Spleen (tissue), 7 donors: ENCODE measurements at regions not wholly inside any gene's neighbourhood (a gene's known extent, or its start where the extent isn't known, plus 50 kb on each side); places are given as distances from the start of the nearest gene placed in this dataset.

ENCODE experiments used
- CTCF ChIP-seq, 11 experiments: fragments of 200-600 bp in 7 of 11; fragments of 450-650 bp in 4 of 11; sonication (generic) in 4 of 11; IDR thresholded peaks in 8 of 11; conservative IDR thresholded peaks in 3 of 11; 1 replicate in 7 of 11; 2 replicates in 4 of 11; pipeline versions ENCODE4 v1.4.0 to v1.8.0; 2016 to 2021; ENCODE audit warnings: antibody characterized with exemption in 11 of 11, inconsistent platforms in 4 of 11, mild to moderate bottlenecking in 1 of 11
- POLR2A ChIP-seq, 3 donors: fragments of 450-650 bp; IDR thresholded peaks; one replicate each; pipeline ENCODE4 v1.5.1; 2017; ENCODE audit warnings: antibody characterized with exemption in 3 of 3, mild to moderate bottlenecking in 1 of 3
- POLR2AphosphoS5 ChIP-seq, 3 donors: sonication (generic); formaldehyde crosslinking; IDR thresholded peaks; one replicate each; pipeline ENCODE4 v1.5.1; 2017; ENCODE audit warnings: antibody characterized with exemption in 3 of 3
- donor health status: DM: no; HTN: no; CAD: no; lungs with moderate emphysema.
- donor health status: DM: no; HTN: no; CAD: no.
- donor health status: DM: no; HTN: no; CAD: no.

DNA sequence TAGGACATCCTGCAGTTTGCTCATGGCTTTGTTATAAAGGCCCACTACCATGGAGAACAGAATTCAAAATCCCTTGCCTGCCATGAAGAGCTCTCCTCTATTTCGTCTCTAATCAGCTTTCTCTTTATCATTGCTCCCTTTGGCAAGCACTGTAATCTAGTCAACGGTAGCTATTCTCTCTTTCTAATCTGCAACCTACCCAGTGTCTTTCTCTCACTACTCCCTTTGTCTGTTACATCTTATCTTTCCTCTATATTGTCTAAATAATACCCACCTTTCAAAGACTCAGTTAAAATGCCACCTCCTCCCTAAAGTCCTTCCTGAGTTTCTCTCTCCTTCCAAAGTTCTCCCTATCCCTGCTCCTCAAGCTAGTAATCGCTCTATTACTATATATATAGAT lies 108.1 kb downstream of the FZD1 start:
- TF ChIP-seq POLR2A (IDR thresholded peaks at IDR 0.05) (no peak), CTCF (IDR thresholded peaks at IDR 0.05 in 8 of 11, conservative IDR thresholded peaks at IDR 0.05 in 3 of 11) (no peak), POLR2AphosphoS5 (IDR thresholded peaks at IDR 0.05) (no peak)
